NCI-H2171 (cell line): ENCODE measurements at regions not wholly inside any gene's neighbourhood (a gene's known extent, or its start where the extent isn't known, plus 50 kb on each side); places are given as distances from the start of the nearest gene placed in this dataset.

Experiments
- DNase-seq: peaks from one replicate; lab custom pipeline; 2025; lab: John Stamatoyannopoulos, UW

DNA sequence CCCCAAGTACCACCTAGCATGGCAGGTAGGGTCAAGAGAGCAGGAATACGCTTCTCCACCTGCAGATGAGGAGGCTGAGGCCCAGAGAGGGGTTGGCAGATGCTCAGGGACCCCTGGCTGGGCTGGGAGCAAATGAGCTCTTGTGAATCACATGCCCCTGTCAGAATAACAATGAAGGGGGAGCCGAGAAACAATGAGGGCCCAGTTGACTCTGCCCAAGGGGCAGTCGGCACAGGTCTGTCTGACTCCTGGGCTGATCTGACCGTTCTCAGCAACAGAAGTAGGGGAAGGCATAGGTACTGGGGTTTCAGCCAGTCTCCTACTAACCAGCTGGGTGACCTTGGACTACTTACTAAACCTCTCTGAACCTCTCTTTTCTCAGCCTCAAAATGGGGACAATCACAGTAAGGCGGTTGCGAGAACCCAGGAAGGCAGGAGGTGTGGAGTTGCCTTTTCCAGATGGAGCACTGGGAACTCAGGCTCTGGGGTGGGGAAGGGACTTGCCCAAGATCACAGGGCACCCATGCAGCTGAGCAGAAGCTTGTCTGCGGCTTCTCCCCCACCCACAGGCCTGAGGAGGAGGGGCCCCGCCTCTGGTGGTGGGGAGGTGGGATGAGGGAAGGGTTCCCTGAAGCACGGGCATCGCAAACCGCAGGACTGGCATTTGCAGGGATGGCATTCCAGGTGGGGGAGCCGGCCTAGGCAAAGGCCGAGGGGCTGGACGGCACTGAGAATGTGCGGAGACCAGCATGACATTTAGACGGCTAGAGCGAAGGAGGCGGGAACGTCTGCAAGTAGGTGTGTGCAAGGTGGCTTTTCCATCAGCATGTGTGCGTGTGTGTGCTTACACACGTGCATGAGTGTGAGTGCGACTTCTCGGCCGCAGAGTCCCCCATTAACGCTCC, 163.0 kb downstream of the MN1 start:
- no peak for DNase-seq

DNA sequence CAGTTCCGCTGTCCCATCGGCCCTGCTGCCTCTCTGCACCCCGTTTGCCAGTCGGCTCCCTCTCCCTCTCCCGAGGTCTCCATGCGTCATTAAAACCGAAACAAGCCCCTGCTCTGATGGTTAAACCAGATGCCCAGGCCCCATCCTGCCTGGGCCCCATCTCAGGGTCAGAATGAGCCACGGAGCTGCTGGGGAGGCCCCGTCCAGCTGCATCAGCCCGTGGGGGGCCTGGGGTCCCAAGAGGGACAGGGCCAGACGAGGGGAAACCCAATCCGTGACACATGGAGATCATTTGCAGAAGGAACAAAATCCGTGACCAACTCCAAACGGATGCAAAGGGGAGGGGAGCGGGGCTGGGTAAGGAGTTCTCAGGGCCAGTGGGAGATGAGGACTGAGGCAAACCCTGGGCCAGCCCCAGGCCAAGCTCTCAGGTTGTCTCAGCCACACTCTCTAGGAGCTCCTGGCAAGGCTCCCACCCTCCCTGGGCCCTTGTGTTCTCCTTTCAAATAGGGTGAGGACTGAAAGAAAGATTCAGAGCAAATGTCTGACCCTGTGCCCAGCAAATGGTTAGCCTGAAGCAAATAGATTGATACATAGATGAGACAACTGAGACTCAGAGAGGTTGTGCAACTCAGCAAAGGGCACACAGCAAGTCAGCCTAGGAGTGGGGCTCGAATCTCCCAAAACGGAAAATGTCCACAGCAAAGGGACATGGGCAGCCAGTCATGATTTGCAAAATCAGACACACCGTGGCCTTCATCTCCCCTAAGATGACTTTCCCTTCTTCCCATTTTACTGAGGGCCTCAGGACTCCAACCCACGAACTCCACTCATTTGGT, 162.1 kb downstream of the MN1 start:
- no peak for DNase-seq

DNA sequence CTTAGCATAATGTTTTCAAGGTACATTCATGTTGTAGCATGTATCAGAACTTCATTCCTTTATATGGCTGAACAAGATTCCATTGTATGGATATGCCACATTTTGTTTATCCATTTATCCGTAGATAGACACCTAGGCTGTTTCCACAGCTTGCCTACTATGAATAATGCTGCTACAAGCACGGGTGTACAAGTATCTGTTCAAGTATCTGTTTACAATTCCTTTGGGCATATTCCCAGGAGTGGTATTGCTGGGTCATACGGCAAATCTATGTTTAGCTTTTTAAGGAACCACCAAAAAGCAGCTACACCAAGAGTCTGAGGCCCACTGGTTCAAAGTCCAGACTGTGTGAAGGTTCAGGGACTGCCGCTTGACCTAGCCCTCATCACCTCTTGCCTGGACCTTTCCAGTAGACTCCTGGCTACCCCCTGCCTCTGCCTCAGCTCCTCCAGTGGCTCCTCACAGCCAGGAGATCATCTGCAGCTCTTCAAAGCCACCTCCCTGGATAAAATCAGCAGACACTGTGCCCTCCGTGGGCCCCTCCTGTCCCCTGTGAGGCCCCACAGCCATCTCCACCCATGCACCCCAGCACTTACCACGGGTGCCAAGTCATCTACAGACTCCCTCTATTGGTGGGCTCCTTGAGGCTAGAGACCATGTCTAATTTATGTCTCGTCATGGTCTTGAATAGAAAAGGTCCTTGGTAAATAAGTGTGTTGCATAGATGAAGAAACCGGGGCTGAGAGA, 160.3 kb downstream of the MN1 start:
- no peak for DNase-seq

DNA sequence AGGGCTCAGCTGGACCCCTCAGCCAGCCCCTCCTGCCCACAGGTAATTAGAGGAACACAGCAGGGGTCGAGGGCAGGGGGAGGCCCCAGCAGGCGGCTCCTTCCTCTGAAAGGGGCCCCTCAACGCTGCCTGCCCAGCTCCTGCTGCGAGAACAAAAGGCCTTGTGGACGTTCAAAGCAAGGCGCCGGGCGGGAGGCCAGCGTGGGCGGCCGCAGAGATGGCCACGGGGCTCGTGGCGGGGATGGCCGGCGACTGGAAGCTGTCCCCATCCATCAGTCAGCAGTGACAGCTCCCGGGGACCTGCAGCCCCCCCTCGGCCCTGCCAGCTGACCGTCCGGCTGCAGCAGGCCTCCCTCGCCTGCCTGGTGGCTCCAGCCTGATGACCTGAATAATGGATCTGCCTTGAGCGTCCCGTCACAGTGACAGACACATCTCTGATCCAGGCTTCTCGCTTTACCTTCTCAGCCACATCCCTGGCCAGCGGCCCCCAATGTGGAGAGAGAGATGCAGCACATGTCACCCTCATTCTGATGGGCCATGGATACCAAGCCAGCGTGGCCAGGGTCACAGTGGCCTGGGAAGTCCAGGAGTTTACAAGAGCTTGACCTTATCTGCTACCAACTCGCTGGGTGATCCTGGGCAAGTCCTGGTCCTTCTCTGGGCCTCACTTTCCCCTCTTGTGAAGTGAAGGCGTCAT, 159.3 kb downstream of the MN1 start:
- DNase-seq = no peak

DNA sequence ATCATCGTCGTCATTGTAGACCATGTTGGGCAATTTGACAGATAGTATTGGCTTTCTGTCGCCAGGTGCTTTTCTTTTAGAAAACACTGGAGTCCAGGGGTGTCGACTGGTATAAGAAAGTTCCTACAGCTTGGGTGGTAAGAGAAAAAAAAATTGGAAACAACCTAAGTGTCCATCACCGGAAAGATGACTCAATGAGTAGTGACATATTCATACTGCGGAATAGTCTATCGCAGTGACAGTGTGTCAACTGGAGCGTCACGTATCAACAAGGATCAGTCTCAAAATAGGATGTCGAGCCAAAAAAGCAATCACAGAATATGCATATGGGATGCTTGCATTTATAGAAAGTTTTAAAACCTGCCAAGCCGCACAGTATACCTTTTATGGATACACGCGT, 157.6 kb downstream of the MN1 start:
- DNase-seq = no peak

- DNase-seq = no peak
Observed at GRCh38 chr22:27644566-27644965, 157.0 kb downstream of the MN1 start.

GRCh38 chr22:27647540-27647939, 154.0 kb downstream of the MN1 start:
- DNase-seq = no peak

- no peak for DNase-seq
Observed at GRCh38 chr22:27648074-27648473, 153.5 kb downstream of the MN1 start.

- no peak for DNase-seq
Observed at GRCh38 chr22:27648853-27649252, 152.7 kb downstream of the MN1 start.

DNA sequence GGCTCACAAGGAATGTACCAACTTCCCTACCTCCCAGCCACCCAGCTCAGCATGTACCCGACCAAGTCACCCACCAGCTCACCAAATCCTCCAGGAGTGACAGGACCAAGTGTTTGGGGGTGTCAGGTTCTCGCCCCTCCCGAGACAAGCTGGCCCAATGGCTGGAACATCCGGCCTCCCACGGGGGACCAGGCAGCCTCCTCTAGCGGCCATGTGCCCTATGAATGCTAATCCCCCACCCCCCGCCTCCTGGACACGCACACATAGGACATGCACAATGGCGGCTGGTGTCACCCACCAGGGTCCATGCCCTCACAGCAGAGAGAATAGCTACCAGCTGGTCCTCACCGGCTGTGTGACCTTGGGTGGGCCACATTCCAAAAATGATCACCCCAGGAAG, 151.0 kb downstream of the MN1 start:
- DNase-seq = no peak

GRCh38 chr22:27650985-27651384, 150.6 kb downstream of the MN1 start:
- DNase-seq = no peak

- no peak for DNase-seq
Observed at GRCh38 chr22:27651486-27651885, 150.1 kb downstream of the MN1 start.

- DNase-seq = no peak
Observed at GRCh38 chr22:27654546-27655445, 146.8 kb downstream of the MN1 start.

DNA sequence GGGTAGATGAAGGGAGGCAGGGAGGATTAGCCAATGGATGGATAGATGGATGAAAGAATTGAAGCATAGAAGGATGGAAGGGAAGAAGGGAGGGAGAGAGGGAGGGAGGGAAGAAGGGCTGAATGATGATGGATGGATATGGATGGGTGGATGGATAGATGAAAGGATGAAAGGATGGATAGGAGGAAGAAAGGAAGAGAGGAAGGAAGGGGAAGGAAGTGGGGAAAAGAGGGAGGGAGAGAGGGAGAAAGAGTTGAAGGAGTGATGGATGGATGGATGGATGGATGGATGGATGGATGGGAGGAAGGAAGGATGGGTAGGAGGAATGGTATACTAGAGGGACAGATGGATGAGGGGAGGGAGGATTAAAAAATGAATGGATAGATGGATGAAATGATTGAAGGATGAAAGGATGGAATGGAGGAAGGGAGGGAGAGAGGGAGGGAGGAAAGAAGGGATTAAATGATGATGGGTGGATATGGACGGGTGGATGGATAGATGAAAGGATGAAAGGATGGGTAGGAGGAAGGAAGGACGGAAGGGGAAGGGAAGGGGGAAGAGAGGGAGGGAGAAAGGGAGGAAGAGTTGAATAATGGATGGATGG, 145.9 kb downstream of the MN1 start:
- no peak for DNase-seq

- no peak for DNase-seq
Observed at GRCh38 chr22:27656970-27657369, 144.6 kb downstream of the MN1 start.

DNA sequence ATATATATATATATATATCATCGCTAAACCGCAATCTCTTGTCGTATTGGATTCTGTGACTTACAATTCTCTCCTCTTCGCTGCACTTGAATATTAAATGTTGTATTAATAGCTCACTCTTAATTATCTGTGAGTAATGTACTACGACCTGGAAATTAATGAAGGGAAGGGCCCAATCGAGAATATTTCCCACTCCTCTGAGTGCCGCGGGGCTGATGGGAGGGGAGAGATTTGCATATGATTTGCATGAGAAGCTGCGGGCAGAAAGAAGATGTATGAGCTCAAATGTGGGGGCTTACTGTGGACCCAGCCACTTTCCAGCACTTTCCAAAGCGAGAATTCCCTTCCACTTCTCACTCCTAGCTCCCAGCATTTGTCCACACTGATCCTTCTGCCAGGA, 141.2 kb downstream of the MN1 start:
- no peak for DNase-seq

GRCh38 chr22:27662359-27663301, 138.9 kb downstream of the MN1 start:
- DNase-seq = no peak

DNA sequence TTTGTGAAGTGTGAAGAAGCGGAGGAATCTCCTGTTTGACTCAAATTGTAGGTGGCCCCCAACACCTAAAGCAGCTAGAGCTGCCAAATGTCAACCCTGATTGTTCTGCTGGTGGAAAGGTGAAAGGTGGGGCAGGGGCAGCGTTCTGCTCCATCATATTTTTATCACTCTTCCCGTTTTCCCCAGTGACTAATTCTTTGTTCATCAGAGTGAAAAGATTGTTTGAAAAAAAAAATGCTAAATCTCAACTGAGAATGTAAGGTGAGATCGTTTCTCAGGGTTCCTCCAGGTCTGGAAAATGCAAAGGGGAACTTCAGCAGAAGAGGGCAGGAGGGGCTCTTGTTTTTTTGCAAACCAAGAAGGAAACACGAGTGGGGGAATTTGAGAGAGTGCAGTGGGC, 137.7 kb downstream of the MN1 start:
- no peak for DNase-seq
